COLO668 (cell line): ENCODE measurements at regions not wholly inside any gene's neighbourhood (a gene's known extent, or its start where the extent isn't known, plus 50 kb on each side); places are given as distances from the start of the nearest gene placed in this dataset.

Source experiments
- DNase-seq: peaks from one replicate; lab custom pipeline; 2025; ENCODE audit not compliant: unreplicated experiment; lab: John Stamatoyannopoulos, UW

GRCh38 chr1:244106837-244107493 is 55.9 kb downstream of the ZBTB18 start:
- no peak for DNase-seq

DNA sequence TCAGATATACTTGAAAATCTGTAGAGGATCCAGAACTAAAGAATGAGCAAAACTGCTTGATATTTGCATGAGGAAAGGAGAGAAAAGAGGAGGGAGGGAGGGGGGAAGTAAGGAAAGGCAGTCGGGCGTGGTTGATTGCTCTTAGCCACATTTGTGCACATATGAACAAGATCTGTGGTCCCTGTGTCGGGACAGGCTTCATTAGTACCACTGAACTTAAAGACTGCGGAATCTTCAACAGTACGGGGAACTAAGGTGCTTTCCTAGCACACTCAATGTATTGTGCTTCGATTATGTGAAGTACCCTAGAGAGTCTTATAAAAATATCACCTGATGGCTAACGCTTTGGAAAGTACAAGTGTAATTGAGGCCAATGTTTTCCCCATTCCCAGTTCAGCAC is 59.9 kb downstream of the ZBTB18 start:
- no peak for DNase-seq

GRCh38 chr1:244112041-244112440 is 61.0 kb downstream of the ZBTB18 start:
- DNase-seq: no peak

- DNase-seq: no peak
Measured at GRCh38 chr1:244112636-244113035, 61.6 kb downstream of the ZBTB18 start.

GRCh38 chr1:244113532-244114320 is 62.6 kb downstream of the ZBTB18 start:
- DNase-seq: no peak

DNA sequence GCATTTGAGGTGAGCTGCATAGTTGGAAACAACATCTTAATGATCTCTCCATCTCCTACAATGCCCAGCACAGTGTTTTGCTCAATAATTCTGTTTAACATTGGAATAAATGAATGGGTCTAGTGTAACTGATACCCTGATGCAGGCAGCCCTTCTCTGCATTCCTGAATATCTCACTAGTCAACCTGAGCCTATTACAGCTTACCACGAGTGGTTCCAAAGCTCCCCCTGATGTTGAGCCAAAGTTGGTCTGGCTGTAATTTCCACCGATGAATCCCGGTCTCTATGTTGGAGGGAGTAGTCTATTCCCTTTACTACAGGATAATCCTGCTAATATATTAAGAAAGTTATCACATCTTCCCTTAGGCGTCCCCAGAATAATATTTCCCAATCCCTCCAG is 63.8 kb downstream of the ZBTB18 start:
- DNase-seq: no peak

DNA sequence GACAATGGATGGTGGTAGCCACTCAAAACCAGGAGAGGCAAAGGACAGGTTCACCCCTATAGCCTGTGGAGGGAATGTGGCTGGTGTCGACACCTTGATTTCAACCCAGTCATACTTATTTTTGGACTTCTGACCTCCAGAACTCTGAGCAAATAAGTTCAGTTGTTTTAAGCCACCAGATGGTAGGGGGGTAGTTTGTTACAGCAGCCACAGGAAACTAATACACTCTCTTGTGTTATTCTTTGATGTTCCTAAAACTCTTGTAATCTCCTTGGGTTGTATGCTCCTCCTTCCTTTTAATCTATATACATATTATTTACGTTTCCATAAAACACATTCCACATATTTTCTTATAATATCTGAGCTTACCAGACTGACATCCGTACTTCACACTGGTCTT is 65.9 kb downstream of the ZBTB18 start:
- DNase-seq: no peak

- DNase-seq: no peak
Measured at GRCh38 chr1:244118109-244118761, 67.2 kb downstream of the ZBTB18 start.

- DNase-seq: no peak
Measured at GRCh38 chr1:244128591-244129383, 77.7 kb downstream of the ZBTB18 start.

DNA sequence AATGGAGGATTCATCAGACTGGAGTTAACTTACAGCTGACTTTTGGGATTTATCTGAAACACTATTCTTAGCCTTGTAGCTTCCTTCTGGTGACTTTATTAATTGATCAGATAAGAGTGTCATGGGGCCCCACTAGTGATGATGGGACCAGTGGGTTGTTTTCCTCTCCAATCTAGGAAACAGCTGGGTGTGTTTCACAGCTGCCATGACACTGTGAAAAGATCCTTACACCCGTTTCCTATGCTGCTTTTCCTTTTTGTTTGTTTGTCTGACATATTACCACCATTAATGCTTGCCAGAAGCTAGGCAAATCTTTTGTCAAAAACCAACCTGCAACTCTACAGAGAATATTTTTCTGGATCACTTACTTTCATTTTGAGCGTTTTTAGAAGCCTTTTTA is 86.2 kb downstream of the ZBTB18 start:
- no peak for DNase-seq

- no peak for DNase-seq
Measured at GRCh38 chr1:244137725-244138124, 86.6 kb downstream of the ZBTB18 start.

GRCh38 chr1:244138399-244138798 is 87.3 kb downstream of the ZBTB18 start:
- no peak for DNase-seq

DNA sequence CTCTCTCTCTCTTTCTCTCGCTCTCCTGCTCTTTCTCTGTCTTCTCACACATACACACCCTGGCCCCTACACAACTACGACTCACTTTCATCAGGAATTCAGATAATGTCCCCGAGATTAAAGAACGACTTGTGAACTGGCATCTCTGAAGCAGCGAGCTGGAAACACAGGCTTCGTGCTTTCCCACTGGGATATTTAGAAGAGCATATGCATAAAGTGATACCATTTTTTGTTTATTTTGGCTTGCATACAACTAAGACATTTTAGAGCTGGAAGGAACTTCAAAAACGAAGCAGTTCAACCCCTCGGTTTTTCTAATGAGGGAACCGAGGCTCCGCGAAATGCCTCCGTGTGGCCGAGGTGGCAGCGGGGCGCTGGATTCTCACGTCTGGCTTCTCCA is 88.6 kb downstream of the ZBTB18 start:
- DNase-seq: no peak

DNA sequence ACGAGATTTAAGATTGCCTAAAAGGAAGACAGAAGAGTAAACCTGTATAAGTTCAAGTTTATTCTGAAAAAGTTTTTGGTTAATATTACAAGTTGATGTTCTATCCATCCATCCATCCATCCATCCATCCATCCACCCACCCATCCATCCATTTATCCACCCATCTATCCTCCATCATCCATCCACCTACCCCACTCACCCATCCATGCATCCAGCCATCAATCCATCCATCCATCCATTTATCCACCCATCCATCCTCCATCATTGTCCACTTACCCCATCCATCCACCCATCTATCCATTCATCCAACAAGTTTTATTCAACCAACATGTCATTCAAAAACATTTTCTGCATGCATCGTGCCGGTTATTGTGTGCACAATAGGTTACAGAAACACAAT is 89.3 kb downstream of the ZBTB18 start:
- no peak for DNase-seq

GRCh38 chr1:244144053-244144452 is 93.0 kb downstream of the ZBTB18 start:
- no peak for DNase-seq

GRCh38 chr1:244150071-244150470 is 99.0 kb downstream of the ZBTB18 start:
- DNase-seq: no peak

DNA sequence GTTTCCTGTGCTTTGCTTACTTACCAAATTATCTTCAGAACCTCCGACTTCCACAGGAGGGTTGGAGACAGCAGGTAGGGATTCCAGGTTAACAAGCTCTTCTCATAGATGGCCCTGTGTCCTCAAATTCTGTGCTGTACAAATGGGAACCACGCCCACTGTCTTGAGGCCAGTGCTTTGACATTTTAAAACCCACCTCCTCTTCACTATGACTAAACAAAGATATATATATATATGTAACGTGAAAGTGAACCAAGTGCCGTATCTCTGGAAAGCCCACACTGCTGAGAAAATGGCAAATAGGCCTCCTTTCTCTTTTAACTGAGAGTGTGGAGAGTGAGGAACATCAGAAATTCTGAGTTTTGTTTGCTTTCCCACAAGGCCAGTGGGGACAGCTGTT is 99.6 kb downstream of the ZBTB18 start:
- DNase-seq: no peak

GRCh38 chr1:244151537-244151936 is 100.5 kb downstream of the ZBTB18 start:
- no peak for DNase-seq

- DNase-seq: no peak
Measured at GRCh38 chr1:244154508-244154871, 103.4 kb downstream of the ZBTB18 start.

DNA sequence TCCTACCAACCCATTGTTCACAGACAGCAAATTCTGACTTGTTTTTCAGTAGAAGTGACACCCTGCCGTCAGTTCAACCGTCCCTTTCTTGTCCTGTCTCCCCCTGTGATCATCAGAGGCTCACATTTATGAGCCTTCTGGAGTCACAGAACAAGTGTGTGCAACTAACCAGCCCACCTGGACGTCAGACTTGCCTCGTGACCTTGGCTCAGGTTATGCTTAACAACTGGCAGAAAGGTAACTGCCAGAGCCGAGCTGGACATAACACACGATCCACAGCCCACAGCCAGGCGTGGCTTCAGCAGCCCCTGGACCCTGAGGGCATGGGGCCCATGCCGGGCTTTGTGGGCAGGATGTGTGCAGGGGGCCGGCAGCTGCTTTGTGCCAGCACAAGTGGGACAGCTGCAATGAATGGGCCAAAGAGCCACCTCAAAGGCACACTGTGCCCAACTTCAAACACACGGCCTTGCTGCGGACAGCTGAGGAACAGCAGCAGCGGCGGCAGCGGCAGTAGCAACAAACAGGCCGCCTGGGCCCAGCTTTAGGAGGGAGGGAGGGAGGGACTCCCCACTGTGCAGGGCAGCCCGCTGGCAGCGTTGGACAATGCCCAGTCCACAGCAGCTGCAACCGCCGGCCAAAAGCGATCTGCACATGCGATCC is 103.9 kb downstream of the ZBTB18 start:
- DNase-seq: peak; percentile 72

DNA sequence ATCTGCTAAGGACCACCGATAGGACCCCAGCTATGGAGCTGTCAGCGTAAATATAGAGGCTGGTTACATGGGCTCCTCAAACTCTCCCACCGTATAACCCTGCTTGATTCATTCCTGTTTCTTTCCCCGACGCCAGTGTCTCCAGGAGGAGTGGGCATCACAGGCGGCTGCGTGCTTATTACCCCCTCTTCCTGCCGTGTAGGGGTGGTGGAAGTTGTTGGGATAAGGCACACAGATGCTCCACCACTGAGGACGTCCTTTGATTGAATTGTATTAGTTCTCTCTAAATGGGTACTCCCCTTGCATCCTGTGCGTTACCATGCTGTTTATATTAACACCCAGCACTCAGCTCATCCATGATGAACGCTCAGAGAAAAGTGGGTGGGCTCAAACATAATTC is 104.6 kb downstream of the ZBTB18 start:
- no peak for DNase-seq
